Thyroid gland (tissue), 4 donors: ENCODE measurements at regions not wholly inside any gene's neighbourhood (a gene's known extent, or its start where the extent isn't known, plus 50 kb on each side); places are given as distances from the start of the nearest gene placed in this dataset.

ENCODE experiments used
- CTCF ChIP-seq, 6 experiments: fragments of 200-600 bp in 3 of 6; fragments of 450-650 bp in 3 of 6; sonication (generic) in 3 of 6; IDR thresholded peaks; one replicate each; pipeline ENCODE4 v1.5.1; 2016 to 2019; ENCODE audit warnings: antibody characterized with exemption in 6 of 6, mild to moderate bottlenecking in 2 of 6, inconsistent platforms in 1 of 6, moderate library complexity in 1 of 6
- POLR2A ChIP-seq, 2 donors: fragments of 450-650 bp; IDR thresholded peaks; one replicate each; pipeline ENCODE4 v1.6.1; 2017; ENCODE audit warnings: antibody characterized with exemption in 2 of 2, mild to moderate bottlenecking in 2 of 2, moderate library complexity in 1 of 2

GRCh38 chr3:162996368-162996767, 1499.8 kb downstream of the OTOL1 start:
- no peak for TF ChIP-seq CTCF (IDR thresholded peaks at IDR 0.05)
- TF ChIP-seq POLR2A (IDR thresholded peaks at IDR 0.05) = no peak
